ENCODE measurements at regions not wholly inside any gene's neighbourhood (a gene's known extent, or its start where the extent isn't known, plus 50 kb on each side); places are given as distances from the start of the nearest gene placed in this dataset.

DNA sequence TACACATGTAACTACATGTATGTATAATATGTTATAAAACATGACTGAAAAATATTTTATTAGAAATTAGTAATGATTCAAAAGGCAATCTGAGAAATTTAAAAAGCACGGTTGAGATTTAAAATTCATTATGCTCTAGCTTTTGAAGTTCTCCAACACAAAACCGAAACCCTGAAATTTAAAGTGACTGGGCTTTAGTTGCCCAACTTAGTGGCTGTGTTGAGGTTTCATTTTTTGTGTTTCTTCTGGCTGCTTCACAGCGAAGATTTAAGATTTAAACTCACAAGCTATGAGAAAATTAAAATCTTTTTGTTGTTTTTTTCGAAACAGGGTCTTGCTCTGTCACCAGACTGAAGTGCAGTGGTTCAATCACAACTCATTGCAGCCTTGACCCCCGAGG lies 1058.7 kb downstream of the NCAM2 start:
- Mint-ChIP-seq H3K27me3 (ENCODE audit: insufficient read depth) (no peaks in the 10 kb centered on the region), H3K4me3 (peak overlapping the region; percentile 46; the same call in 1 of the 2 replicates), H3K4me1 (ENCODE audit: low read depth) (peaks cover 5% of the 10 kb centered on the region; the same call in 1 of the 2 replicates), H3K9me3 (peaks cover 15% of the 10 kb centered on the region), H3K36me3 (ENCODE audit: low read depth) (no peaks in the 10 kb centered on the region), H3K27ac (no peak overlapping the region)
- TF ChIP-seq, protein P1, sequence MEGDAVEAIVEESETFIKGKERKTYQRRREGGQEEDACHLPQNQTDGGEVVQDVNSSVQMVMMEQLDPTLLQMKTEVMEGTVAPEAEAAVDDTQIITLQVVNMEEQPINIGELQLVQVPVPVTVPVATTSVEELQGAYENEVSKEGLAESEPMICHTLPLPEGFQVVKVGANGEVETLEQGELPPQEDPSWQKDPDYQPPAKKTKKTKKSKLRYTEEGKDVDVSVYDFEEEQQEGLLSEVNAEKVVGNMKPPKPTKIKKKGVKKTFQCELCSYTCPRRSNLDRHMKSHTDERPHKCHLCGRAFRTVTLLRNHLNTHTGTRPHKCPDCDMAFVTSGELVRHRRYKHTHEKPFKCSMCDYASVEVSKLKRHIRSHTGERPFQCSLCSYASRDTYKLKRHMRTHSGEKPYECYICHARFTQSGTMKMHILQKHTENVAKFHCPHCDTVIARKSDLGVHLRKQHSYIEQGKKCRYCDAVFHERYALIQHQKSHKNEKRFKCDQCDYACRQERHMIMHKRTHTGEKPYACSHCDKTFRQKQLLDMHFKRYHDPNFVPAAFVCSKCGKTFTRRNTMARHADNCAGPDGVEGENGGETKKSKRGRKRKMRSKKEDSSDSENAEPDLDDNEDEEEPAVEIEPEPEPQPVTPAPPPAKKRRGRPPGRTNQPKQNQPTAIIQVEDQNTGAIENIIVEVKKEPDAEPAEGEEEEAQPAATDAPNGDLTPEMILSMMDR (IDR thresholded peaks at IDR 0.05) = no peak
- DNase-seq = no peak

DNA sequence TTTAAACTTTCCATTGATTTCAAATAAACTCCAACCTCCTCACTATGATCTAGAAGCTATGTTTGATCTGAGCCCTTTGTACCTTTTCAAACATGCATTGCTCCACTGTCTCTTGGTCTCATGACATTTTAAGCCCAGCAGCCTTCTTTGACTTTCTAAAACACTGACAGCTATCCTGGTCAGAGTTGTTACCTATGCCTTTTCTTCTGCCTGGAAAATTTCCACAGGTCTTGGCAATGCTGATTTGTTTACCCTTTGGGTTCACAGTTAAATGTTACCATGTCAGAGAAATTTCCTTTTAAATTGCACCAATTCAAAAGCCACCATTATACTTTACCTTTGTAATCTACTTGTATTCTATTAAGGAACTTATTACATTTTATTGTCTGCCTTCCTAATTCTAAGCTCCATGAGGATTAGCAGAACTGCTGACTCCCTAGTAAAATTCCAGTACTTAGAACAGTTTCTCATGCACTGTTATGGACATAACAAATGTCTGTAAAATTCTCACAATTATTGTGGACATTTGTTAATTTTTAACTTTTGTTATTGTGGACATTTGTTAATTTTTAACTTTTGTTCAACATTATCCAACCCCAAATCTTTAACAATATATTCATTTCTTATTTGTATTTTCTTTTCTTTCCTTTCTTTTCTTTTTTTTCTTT lies 1064.4 kb downstream of the NCAM2 start:
- H3K27me3 Mint-ChIP-seq (ENCODE audit: insufficient read depth) = no peaks in the 10 kb centered on the region
- no peaks in the 10 kb centered on the region for H3K4me1 Mint-ChIP-seq (ENCODE audit: low read depth)

DNA sequence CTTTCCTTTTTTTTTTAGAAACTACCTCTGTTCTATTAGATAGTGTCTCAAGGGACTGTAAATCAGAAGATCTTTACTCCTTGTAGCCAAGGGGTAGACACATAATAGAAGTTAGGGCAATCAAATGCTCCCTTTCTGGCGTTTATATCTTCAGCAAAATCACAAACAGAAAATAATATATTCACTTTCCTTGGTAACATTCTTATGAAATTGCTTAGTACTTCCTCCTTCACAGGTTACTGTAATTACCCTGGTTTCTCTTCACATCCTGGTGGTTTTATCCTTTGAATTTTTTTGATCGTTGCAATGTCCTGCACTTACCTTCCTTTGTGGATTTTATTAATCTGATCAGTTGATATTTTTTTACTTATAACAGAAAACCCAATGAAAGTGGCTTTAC lies 1064.9 kb downstream of the NCAM2 start:
- H3K27me3 Mint-ChIP-seq (ENCODE audit: insufficient read depth) = no peaks in the 10 kb centered on the region
- peaks cover 27% of the 10 kb centered on the region for H3K9me3 Mint-ChIP-seq
- H3K4me3 Mint-ChIP-seq = no peak overlapping the region
- no peak for DNase-seq
- no peak overlapping the region for H3K27ac Mint-ChIP-seq
- H3K4me1 Mint-ChIP-seq (ENCODE audit: low read depth) = no peaks in the 10 kb centered on the region
- no peaks in the 10 kb centered on the region for H3K36me3 Mint-ChIP-seq (ENCODE audit: low read depth)
- TF ChIP-seq, protein P1 (IDR thresholded peaks at IDR 0.05) = no peak

More for the DNA sequence above, 1064.4 kb downstream of the NCAM2 start:
- H3K36me3 Mint-ChIP-seq (ENCODE audit: low read depth) = no peaks in the 10 kb centered on the region
- no peak overlapping the region for H3K4me3 Mint-ChIP-seq
- no peak for DNase-seq
- peaks cover 27% of the 10 kb centered on the region for H3K9me3 Mint-ChIP-seq
- TF ChIP-seq, protein P1 (IDR thresholded peaks at IDR 0.05) = no peak
- H3K27ac Mint-ChIP-seq = no peak overlapping the region

DNA sequence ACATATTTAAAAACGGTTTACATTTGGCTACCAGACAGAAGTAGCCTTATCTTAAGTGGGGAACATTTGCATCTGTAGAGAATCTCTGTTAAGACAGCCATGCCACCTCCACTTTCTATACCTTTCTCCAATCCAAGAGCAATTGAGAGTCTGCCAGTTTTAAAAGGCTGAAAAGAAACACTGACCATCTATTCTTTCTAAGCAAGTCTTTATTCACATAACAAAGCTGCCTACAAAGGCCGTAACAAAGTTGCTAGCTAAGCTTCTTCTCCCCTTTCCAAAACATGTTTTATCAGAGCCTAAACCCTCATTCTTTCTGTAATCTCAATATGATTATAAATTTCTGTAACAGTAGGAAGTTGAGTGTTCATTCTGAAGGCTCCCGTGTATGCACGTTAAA lies 1078.3 kb downstream of the NCAM2 start:
- Mint-ChIP-seq H3K9me3 (peaks cover 6% of the 10 kb centered on the region), H3K4me1 (ENCODE audit: low read depth) (no peaks in the 10 kb centered on the region), H3K4me3 (no peak overlapping the region), H3K27ac (no peak overlapping the region), H3K36me3 (ENCODE audit: low read depth) (peaks cover 3% of the 10 kb centered on the region; the same call in 1 of the 2 replicates), H3K27me3 (ENCODE audit: insufficient read depth) (no peaks in the 10 kb centered on the region)
- TF ChIP-seq, protein P1 (IDR thresholded peaks at IDR 0.05) = no peak
- DNase-seq = no peak

DNA sequence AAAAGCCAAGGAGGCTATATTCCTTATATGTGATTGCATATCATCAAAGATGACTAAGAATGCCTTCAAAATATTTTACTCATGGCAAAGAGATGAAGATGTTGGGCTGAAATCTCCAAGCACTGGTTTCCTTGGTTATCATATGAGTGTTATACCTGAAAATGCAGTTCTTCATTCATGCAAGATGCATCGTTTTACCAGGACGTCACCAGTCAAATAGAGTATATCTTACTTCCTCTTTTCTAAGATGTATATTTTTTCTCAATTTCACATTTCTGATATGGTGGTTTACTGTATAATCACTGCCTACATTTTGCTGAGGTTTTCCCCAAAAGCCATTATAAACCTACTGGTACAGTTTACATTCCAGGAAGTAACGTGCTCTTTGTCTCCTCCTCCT lies 1085.7 kb downstream of the NCAM2 start:
- Mint-ChIP-seq H3K9me3 (peaks cover 9% of the 10 kb centered on the region), H3K36me3 (ENCODE audit: low read depth) (peaks cover 6% of the 10 kb centered on the region; the same call in 1 of the 2 replicates), H3K27ac (no peak overlapping the region), H3K27me3 (ENCODE audit: insufficient read depth) (no peaks in the 10 kb centered on the region), H3K4me3 (peak overlapping the region; percentile 58; the same call in 1 of the 2 replicates), H3K4me1 (ENCODE audit: low read depth) (no peaks in the 10 kb centered on the region)
- TF ChIP-seq, protein P1 (IDR thresholded peaks at IDR 0.05) = no peak
- no peak for DNase-seq
